Spleen (tissue), 7 donors: ENCODE measurements at regions not wholly inside any gene's neighbourhood (a gene's known extent, or its start where the extent isn't known, plus 50 kb on each side); places are given as distances from the start of the nearest gene placed in this dataset.

ENCODE experiments used
- POLR2A ChIP-seq, 3 donors: fragments of 450-650 bp; IDR thresholded peaks; one replicate each; pipeline ENCODE4 v1.5.1; 2017; ENCODE audit warnings: antibody characterized with exemption in 3 of 3, mild to moderate bottlenecking in 1 of 3
- POLR2AphosphoS5 ChIP-seq, 3 donors: sonication (generic); formaldehyde crosslinking; IDR thresholded peaks; one replicate each; pipeline ENCODE4 v1.5.1; 2017; ENCODE audit warnings: antibody characterized with exemption in 3 of 3
- TF ChIP-seq, protein P1 (sequence below), 11 experiments: fragments of 200-600 bp in 7 of 11; fragments of 450-650 bp in 4 of 11; sonication (generic) in 4 of 11; IDR thresholded peaks in 8 of 11; conservative IDR thresholded peaks in 3 of 11; 1 replicate in 7 of 11; 2 replicates in 4 of 11; pipeline versions ENCODE4 v1.4.0 to v1.8.0; 2016 to 2021; ENCODE audit warnings: antibody characterized with exemption in 11 of 11, inconsistent platforms in 4 of 11, mild to moderate bottlenecking in 1 of 11
- donor health status: DM: no; HTN: no; CAD: no; lungs with moderate emphysema.
- donor health status: DM: no; HTN: no; CAD: no.
- donor health status: DM: no; HTN: no; CAD: no.

DNA sequence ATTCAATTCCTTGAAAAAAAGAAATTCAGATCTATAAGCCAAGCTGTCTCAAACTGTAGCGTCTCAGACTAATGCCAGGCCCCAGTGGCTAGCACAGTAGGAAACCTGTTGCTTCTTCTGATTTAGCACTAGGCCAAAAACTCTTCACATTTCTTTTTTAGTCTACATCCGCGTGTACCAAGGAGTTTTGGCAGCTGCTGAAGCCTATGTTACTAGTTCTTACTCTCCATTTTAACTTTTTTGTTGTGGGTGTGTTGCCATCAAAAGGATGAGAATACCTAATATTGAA lies 65.0 kb upstream of the BTN3A2 start:
- TF ChIP-seq POLR2AphosphoS5 (IDR thresholded peaks at IDR 0.05), result no peak
- TF ChIP-seq, protein P1, sequence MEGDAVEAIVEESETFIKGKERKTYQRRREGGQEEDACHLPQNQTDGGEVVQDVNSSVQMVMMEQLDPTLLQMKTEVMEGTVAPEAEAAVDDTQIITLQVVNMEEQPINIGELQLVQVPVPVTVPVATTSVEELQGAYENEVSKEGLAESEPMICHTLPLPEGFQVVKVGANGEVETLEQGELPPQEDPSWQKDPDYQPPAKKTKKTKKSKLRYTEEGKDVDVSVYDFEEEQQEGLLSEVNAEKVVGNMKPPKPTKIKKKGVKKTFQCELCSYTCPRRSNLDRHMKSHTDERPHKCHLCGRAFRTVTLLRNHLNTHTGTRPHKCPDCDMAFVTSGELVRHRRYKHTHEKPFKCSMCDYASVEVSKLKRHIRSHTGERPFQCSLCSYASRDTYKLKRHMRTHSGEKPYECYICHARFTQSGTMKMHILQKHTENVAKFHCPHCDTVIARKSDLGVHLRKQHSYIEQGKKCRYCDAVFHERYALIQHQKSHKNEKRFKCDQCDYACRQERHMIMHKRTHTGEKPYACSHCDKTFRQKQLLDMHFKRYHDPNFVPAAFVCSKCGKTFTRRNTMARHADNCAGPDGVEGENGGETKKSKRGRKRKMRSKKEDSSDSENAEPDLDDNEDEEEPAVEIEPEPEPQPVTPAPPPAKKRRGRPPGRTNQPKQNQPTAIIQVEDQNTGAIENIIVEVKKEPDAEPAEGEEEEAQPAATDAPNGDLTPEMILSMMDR (IDR thresholded peaks at IDR 0.05 in 8 of 11, conservative IDR thresholded peaks at IDR 0.05 in 3 of 11), result no peak
- TF ChIP-seq POLR2A (IDR thresholded peaks at IDR 0.05), result no peak
